ENCODE measurements at regions not wholly inside any gene's neighbourhood (a gene's known extent, or its start where the extent isn't known, plus 50 kb on each side); places are given as distances from the start of the nearest gene placed in this dataset.

DNA sequence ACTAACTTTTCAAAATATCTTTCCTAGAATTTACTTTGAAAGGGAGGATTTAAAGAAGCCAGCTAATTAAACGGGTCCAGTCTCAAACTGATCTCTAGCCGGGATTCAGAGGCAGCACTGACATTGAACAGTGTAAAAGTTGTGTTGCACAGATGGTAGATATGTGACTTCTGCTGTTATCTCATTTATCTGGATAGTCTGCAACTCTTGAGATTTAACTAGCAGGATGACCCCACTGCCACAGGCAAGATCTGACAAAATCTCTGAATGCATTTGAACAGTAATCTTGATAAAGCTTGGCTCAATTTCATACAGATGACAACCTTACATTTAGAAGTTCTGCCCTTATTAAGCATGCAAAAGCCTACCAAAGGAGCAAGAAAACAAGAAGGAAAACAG is 138.0 kb upstream of the CPNE8 start:
- no peak for DNase-seq

GRCh38 chr12:39040275-39040674 is 134.9 kb upstream of the CPNE8 start:
- no peak for DNase-seq

DNA sequence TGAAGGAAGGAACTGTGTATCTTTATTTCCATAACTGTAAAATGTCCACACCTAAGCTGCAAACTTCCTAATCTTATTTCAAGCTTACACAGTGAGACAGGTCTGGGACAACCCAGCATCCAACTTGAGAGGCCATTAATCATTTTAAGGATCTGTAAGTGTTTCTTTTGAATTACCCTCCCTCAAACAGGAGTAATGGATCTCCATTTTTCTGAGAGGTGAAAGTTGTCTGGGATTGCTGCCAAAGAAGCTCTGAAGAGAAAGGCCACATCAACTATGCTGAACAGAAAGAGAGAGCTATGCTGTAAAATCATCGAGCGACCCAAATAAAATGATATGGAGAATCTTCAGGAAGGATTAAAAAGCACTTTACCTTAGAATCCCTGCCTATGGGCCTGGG is 131.7 kb upstream of the CPNE8 start:
- DNase-seq: no peak

- DNase-seq: no peak
These were observed 130.7 kb upstream of the CPNE8 start for GRCh38 chr12:39036105-39036504.

DNA sequence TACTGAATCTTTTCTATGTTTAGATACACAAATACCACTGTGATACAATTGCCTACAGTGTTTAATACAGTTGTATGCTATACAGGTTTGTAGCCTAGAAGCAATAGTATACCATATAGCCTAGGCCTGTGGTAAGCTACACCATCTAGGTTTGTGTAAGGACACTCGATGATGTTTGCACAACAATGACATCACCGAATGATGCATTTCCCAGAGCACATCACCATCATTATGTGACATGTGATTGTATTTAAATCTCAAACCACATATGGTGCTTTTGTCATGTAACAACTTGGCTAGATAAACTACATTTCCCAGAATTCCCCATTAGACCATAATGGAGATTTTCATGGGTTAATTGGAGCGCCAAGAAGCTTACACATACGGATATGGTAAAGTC is 128.4 kb upstream of the CPNE8 start:
- no peak for DNase-seq

DNA sequence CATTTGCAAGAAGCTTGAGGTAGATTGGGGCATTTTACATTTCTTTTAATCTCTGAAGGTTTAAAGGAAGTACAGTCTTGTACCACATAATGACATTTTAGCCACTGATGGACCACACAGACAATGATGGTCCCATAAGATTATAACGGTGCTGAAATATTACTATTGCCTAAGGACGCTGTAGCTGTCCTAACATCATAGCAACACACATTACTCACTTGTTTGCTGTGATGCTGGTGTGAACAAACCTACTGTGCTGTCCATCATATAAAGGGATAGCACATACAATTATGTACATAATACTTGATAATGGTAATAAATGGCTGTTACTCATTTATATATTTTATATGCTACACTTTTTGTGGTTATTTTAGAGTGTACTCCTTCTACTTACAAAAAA is 127.1 kb upstream of the CPNE8 start:
- DNase-seq: no peak

GRCh38 chr12:39032034-39032433 is 126.6 kb upstream of the CPNE8 start:
- no peak for DNase-seq

GRCh38 chr12:39028382-39028781 is 123.0 kb upstream of the CPNE8 start:
- DNase-seq: no peak

- no peak for DNase-seq
These were observed 107.5 kb upstream of the CPNE8 start for GRCh38 chr12:39012870-39013269.

DNA sequence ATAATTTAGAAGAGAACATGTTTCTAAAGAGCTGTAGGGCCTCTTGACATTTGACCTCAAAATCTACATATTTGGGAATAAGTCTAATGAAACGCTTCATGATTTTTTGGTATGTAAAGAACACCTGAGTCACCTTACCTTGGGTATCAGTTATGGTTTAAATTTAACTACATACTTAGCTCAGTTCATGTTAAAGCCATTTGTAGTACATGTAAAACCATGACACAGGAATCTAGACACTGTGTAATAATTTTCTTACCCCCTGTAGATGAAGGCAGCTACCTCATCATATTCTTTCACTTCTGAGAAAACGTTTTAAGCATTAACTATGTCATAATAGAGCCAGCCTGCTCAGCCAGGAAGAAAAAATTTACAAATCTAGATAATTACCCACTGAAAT is 105.8 kb upstream of the CPNE8 start:
- no peak for DNase-seq

DNA sequence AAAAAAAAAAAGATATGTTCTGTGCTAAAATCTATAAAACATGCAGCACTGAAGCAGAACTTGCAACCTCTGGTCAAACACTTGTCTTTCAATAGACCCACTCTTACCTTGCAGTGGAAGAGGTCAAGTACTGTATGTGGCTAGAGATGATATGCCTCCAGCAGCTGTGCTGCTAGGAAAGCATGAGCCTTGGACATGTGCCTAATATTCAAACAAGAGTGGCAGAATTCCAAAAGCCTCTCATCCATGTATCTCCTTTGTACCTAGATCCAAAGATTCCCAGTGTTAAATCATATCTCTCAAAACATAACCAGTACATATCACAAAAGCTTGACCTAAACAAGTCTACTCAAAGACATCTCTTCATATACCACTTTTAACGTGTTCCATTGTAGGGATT is 105.0 kb upstream of the CPNE8 start:
- no peak for DNase-seq

DNA sequence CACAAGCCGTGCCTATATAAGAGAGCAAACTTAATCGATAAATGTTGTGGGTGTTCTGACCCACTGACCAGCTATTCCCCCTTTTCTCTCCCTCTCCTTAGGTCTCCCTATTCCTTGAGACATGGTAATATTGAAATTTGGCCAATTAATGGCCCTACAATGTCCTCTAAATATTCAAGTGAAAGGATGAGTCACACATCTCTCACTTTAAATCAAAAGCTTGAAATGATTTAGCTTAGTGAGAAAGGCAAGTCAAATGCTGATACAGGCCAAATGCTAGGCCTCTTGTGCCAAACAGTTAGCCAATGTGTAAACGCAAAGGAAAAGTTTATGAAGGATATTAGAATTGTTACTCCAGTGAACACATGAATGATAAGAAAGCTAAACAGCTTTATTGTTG is 102.2 kb upstream of the CPNE8 start:
- DNase-seq: no peak

- no peak for DNase-seq
These were observed 100.9 kb upstream of the CPNE8 start for GRCh38 chr12:39006286-39006685.

DNA sequence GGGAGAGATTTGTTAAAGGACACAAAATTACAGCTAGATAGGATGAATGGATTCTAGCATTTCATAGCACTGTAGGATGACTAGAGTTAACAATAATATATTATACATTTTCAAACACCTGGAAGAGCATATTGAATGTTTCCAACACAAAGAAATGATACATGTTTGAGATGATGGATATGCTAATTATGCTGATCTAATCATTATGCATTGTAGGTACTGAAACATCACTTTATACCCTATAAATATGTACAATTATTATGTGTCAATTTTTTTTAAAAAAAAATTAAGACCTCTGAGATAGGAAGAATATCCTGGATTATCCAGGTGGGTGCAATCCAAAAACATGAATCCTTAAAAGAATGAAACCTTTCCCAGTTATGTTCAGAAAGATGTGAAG is 100.3 kb upstream of the CPNE8 start:
- DNase-seq: no peak

DNA sequence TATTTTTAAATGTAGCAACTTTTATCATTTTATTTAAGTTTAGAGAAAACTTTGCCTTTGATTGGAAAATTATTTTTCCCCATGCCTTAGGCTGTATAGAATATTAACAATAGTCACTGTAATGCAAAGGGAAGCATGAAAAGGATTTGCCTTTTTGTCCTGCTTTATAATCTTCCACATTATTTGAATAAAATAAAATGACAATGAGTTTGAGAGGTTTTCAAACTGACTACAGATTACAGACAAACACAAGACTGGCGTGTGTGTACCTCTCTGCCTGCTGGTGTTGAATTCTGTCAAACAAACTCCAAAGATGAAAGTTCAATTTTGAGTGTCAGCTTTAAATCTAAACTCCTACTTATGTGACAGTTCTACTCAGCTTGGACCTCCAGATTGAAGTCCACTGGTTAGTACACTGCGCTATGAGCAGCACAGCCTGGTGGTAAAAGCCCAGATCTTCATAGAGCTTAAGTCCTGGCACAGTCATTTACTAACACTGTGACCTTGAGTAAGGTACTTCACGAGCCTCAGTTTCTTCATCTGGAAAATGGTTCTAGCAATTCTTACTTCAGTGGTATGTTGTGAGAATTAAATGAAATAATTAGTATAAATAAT is 98.3 kb upstream of the CPNE8 start:
- no peak for DNase-seq

DNA sequence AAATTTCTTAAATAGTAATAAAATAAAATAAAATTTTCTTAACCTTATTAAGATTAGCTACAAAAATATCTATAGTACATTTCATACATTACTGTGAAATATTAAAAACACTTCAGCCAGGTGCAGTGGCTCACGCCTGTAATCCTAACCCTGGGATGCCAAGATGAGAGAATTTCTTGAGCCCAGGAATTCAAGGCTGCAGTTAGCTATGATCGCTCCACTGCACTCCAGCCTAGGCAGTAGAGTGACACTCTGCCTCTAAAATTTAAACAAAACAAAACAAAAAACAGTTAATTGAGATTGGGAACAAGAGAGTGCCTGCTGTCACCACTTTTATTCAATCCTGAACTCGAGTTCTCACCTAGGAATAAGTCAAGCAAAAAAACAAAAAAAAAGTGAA is 95.0 kb upstream of the CPNE8 start:
- no peak for DNase-seq

GRCh38 chr12:38998887-38999482 is 93.6 kb upstream of the CPNE8 start:
- DNase-seq: no peak

DNA sequence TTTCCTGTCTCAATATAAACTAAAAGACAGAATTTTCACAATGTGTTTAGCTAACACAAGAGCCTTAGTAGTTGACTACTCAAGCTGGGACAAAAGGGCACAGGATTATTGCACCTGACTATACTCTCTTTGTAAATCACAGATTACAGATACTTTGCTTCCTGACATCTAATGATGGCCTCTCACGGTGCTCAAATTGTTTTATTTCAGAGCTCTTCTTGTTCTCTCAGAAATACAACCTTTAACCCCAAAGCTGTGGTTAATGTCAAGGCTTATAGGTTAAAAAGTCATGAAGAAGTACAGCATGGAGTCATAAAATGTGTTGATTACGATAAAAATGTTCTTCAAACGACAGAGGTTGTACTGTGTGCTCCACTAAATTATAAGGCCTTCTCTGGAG is 89.9 kb upstream of the CPNE8 start:
- no peak for DNase-seq

GRCh38 chr12:38985961-38986360 is 80.6 kb upstream of the CPNE8 start:
- no peak for DNase-seq

- DNase-seq: no peak
These were observed 79.0 kb upstream of the CPNE8 start for GRCh38 chr12:38984388-38984787.

- no peak for DNase-seq
These were observed 77.8 kb upstream of the CPNE8 start for GRCh38 chr12:38983117-38983571.

DNA sequence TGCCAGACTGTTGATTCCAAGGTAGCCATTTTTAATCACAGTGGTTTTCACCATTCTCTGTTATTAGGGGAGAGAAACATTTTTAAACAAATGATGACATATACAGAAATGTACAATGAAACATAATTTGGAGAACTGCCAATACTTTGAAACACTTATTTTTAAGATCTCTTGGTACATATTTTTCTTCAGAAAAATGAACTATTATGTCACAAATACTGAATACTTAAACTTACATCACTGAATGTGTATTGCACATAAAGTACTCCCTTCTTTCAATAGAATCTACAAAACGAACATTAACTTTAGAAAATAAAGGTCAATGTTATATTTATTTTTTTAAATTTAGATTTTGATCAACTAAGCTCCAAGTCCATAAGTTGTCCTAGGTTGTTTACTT is 71.7 kb upstream of the CPNE8 start:
- no peak for DNase-seq

DNA sequence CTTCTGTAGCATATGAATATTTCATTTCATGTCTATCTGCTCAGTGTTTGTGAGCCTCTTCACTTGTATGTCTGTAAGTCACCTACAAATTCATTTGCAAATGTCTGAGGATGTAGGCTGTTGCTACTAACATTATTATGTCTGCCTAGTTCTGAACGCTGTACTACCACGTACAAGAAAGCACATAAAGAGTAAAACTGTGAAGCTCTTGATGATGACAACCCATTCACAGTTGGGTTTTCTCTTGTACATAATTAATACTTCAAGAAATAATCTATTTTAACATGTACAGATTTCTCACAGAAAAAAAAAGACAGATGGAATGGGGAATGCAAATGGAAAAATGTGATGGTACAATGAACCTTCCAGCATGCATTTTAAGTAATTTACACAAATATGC is 64.3 kb upstream of the CPNE8 start:
- DNase-seq: no peak

GRCh38 chr12:38961683-38962082 is 56.3 kb upstream of the CPNE8 start:
- no peak for DNase-seq

DNA sequence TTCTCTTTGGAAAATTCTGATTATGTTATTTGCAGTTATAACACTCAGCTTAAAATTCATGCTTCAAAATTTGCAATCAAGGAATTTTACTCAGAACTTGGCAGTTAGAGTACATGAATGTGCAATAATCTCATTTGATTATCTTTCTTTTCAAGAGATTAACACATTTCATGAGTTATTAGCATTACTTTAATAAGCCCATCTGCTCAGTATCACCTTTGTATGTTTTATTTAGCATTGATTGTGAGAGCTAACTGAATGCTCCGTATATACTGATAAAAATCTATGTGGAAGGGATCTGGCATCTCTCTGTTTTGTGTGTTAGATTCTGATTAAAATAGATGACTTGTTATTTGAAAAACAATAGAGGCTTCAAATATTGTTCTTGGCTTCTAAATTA is 55.6 kb upstream of the CPNE8 start:
- DNase-seq: no peak

Data from NCI-H1048 (cell line).